ENCODE measurements at regions not wholly inside any gene's neighbourhood (a gene's known extent, or its start where the extent isn't known, plus 50 kb on each side); places are given as distances from the start of the nearest gene placed in this dataset.

DNA sequence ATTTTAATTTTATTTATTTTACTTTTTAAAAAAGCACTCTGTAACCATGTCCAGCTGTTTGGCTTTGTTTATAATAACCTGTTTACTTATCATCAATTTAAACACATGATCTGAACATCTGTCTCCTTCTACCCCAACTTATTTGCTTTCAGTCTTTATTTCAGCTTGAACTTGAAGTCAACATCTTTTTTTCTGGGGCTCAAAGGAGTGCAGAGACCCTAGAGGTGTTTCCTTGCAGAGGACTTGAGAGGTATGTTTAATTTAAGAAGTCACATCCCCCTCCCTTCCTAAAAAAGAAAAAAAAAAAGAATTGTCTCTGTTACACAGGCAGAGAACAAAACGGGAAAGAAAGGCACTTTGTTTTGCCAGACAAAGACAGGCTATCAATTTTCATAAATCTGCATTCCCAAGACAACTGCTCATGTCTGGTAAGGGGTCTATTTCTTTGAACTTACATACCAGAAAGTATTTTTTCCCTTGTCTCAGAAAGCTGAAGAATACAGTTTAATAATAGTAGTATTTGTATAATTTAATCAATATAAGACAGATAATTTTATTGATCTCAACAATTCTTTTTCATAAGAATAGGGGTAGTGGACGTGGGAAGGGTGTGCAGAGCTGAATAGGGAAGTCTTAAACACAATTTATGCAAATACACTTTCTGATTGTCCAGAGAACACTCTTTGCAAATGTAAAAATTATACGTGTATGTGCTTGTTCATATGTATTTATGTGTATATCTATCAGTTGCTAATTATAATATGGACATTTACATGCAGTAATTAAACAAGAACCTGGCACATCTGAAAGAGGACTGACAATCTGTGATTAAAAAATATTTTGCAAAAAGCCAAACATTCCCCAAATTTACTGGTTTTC is 109.7 kb upstream of the PDZRN3 start:
- Histone ChIP-seq H3K9me1 (ENCODE audit: control insufficient read depth, extremely low read depth, insufficient read depth, low read length) (no peaks in the 10 kb centered on the region), H3K4me2 (ENCODE audit: control insufficient read depth, extremely low read depth, insufficient read depth, low read depth, low read length) (no peak overlapping the region), H3K27me3 (ENCODE audit: control insufficient read depth, extremely low read depth, insufficient read depth, low read length) (no peaks in the 10 kb centered on the region), H4K20me1 (ENCODE audit: control insufficient read depth, extremely low read depth, insufficient read depth, low read length) (no peaks in the 10 kb centered on the region), H3K9ac (ENCODE audit: control insufficient read depth, extremely low read depth, insufficient read depth, low read length) (no peak overlapping the region), H3K4me1 (ENCODE audit: control insufficient read depth, extremely low read depth, insufficient read depth, low read length) (no peaks in the 10 kb centered on the region), H3K27ac (ENCODE audit: control insufficient read depth, insufficient read depth, low read length) (no peak overlapping the region), H3K36me3 (ENCODE audit: control insufficient read depth in 2 of 2, extremely low read depth in 1 of 2, insufficient read depth in 2 of 2, low read length in 2 of 2) (no peaks in the 10 kb centered on the region), H3K79me2 (ENCODE audit: control insufficient read depth, insufficient read depth, low read length) (no peaks in the 10 kb centered on the region), H3K4me3 (ENCODE audit: control insufficient read depth in 2 of 3, extremely low read depth in 1 of 3, insufficient read depth in 2 of 3, low read depth in 1 of 3, low read length in 3 of 3) (no peak overlapping the region), H2AFZ (ENCODE audit: control insufficient read depth, low read length) (no peak overlapping the region), H3K9me3 (ENCODE audit: control insufficient read depth, low read depth, low read length) (no peaks in the 10 kb centered on the region)
- dilution Hi-C loops (cut with MboI; ENCODE audit: extremely low pct_ligation_motif_present, low sequenced_read_pairs), result no loop called here
- TF ChIP-seq, protein P1, sequence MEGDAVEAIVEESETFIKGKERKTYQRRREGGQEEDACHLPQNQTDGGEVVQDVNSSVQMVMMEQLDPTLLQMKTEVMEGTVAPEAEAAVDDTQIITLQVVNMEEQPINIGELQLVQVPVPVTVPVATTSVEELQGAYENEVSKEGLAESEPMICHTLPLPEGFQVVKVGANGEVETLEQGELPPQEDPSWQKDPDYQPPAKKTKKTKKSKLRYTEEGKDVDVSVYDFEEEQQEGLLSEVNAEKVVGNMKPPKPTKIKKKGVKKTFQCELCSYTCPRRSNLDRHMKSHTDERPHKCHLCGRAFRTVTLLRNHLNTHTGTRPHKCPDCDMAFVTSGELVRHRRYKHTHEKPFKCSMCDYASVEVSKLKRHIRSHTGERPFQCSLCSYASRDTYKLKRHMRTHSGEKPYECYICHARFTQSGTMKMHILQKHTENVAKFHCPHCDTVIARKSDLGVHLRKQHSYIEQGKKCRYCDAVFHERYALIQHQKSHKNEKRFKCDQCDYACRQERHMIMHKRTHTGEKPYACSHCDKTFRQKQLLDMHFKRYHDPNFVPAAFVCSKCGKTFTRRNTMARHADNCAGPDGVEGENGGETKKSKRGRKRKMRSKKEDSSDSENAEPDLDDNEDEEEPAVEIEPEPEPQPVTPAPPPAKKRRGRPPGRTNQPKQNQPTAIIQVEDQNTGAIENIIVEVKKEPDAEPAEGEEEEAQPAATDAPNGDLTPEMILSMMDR (optimal IDR thresholded peaks at IDR 0.05 in 1 of 3, IDR thresholded peaks at IDR 0.05 in 1 of 3, conservative IDR thresholded peaks at IDR 0.05 in 1 of 3; ENCODE audit: extremely low read depth in 1 of 3, insufficient read depth in 2 of 3, low read length in 3 of 3), result no peak
- TF ChIP-seq EZH2 (IDR thresholded peaks at IDR 0.05; ENCODE audit: low read length), result no peak
- no peak for DNase-seq (ENCODE audit: low read depth, low spot score)
- no peak for FAIRE-seq

DNA sequence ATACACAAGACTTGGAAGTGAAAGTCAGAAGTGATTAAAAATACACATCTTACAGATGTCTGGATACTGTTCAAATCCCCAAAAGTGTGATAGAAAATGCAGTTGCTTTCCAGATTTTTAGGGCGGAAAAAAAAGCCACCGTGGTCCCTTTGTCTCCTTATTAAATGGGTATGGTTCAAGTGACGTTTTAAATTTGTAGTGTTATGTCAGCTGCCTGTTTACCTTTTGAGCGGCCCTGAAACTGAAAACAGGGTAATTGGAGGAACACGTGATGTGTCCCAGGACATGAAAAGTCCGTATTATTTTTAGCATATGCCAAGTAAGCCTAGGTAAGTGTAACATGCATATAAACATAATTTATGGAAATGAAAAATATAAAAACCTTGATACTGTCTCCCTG is 109.0 kb upstream of the PDZRN3 start:
- H3K9me3 ChIP-seq (ENCODE audit: control insufficient read depth, low read depth, low read length), result no peaks in the 10 kb centered on the region
- H3K79me2 ChIP-seq (ENCODE audit: control insufficient read depth, insufficient read depth, low read length), result no peaks in the 10 kb centered on the region
- no peak overlapping the region for H3K4me3 ChIP-seq (ENCODE audit: control insufficient read depth in 2 of 3, extremely low read depth in 1 of 3, insufficient read depth in 2 of 3, low read depth in 1 of 3, low read length in 3 of 3)
- no peak overlapping the region for H3K4me2 ChIP-seq (ENCODE audit: control insufficient read depth, extremely low read depth, insufficient read depth, low read depth, low read length)
- no peaks in the 10 kb centered on the region for H3K27me3 ChIP-seq (ENCODE audit: control insufficient read depth, extremely low read depth, insufficient read depth, low read length)
- no peaks in the 10 kb centered on the region for H3K9me1 ChIP-seq (ENCODE audit: control insufficient read depth, extremely low read depth, insufficient read depth, low read length)
- dilution Hi-C loops (cut with MboI; ENCODE audit: extremely low pct_ligation_motif_present, low sequenced_read_pairs), result no loop called here
- H3K36me3 ChIP-seq (ENCODE audit: control insufficient read depth in 2 of 2, extremely low read depth in 1 of 2, insufficient read depth in 2 of 2, low read length in 2 of 2), result no peaks in the 10 kb centered on the region
- H3K27ac ChIP-seq (ENCODE audit: control insufficient read depth, insufficient read depth, low read length), result no peak overlapping the region
- FAIRE-seq, result no peak
- DNase-seq (ENCODE audit: low read depth, low spot score), result no peak
- no peak for TF ChIP-seq EZH2 (IDR thresholded peaks at IDR 0.05; ENCODE audit: low read length)
- TF ChIP-seq, protein P1 (optimal IDR thresholded peaks at IDR 0.05 in 1 of 3, IDR thresholded peaks at IDR 0.05 in 1 of 3, conservative IDR thresholded peaks at IDR 0.05 in 1 of 3; ENCODE audit: extremely low read depth in 1 of 3, insufficient read depth in 2 of 3, low read length in 3 of 3), result no peak
- no peaks in the 10 kb centered on the region for H3K4me1 ChIP-seq (ENCODE audit: control insufficient read depth, extremely low read depth, insufficient read depth, low read length)
- no peaks in the 10 kb centered on the region for H4K20me1 ChIP-seq (ENCODE audit: control insufficient read depth, extremely low read depth, insufficient read depth, low read length)
- no peak overlapping the region for H3K9ac ChIP-seq (ENCODE audit: control insufficient read depth, extremely low read depth, insufficient read depth, low read length)
- no peak overlapping the region for H2AFZ ChIP-seq (ENCODE audit: control insufficient read depth, low read length)
